Liver (tissue), 8 donors: ENCODE measurements at regions not wholly inside any gene's neighbourhood (a gene's known extent, or its start where the extent isn't known, plus 50 kb on each side); places are given as distances from the start of the nearest gene placed in this dataset.

Experiments used
- DNase-seq: peaks from one replicate; pipeline ENCODE4 v3.0.0-alpha.2; 2017; ENCODE audit warnings: low spot score
- H3K27ac ChIP-seq, 2 donors: one replicate each; pipeline ENCODE4 v1.7.0; 2013; ENCODE audit warnings: inconsistent platforms in 2 of 2, low read length in 2 of 2, control low read depth in 1 of 2, low read depth in 1 of 2, mild to moderate bottlenecking in 1 of 2
- H3K27me3 ChIP-seq, 4 donors: one replicate each; pipeline versions ENCODE4 v1.6.1 to v1.7.0; 2013; ENCODE audit warnings: low read length in 3 of 4, inconsistent platforms in 1 of 4, mild to moderate bottlenecking in 1 of 4, moderate library complexity in 1 of 4; ENCODE audit not compliant: control insufficient read depth in 4 of 4, insufficient read depth in 4 of 4
- H3K36me3 ChIP-seq, 4 donors: one replicate each; pipeline versions ENCODE4 v1.6.1 to v1.7.0; 2013; ENCODE audit warnings: low read length in 3 of 4, mild to moderate bottlenecking in 3 of 4, low read depth in 1 of 4, moderate library complexity in 1 of 4; ENCODE audit not compliant: control insufficient read depth in 4 of 4, insufficient read depth in 3 of 4
- H3K4me1 ChIP-seq, 4 donors: one replicate each; pipeline versions ENCODE4 v1.6.1 to v1.7.0; 2013; ENCODE audit warnings: low read length in 3 of 4, mild to moderate bottlenecking in 3 of 4, moderate library complexity in 1 of 4; ENCODE audit not compliant: control insufficient read depth in 4 of 4, insufficient read depth in 4 of 4
- H3K4me3 ChIP-seq, 3 donors: one replicate each; pipeline versions ENCODE4 v1.6.1 to v1.7.0; 2013; ENCODE audit warnings: low read length in 3 of 3, control low read depth in 1 of 3, low read depth in 1 of 3, mild to moderate bottlenecking in 1 of 3
- H3K9ac ChIP-seq, 2 donors: one replicate each; pipeline ENCODE4 v1.7.0; 2013; ENCODE audit warnings: low read length in 2 of 2, mild to moderate bottlenecking in 2 of 2, moderate library complexity in 2 of 2, control low read depth in 1 of 2, low read depth in 1 of 2
- H3K9me3 ChIP-seq, 4 donors: one replicate each; pipeline versions ENCODE4 v1.6.1 to v1.7.0; 2013; ENCODE audit warnings: low read length in 3 of 4; ENCODE audit not compliant: control insufficient read depth in 4 of 4
- CTCF ChIP-seq: fragments of 150-350 bp; IDR thresholded peaks from 2 replicates; pipeline ENCODE4 v1.5.1; 2017; ENCODE audit warnings: improper control_type of control experiment, low read depth, low read length; ENCODE audit not compliant: missing input control
- EGR1 ChIP-seq, 2 donors: IDR thresholded peaks; 2 replicates each; pipeline ENCODE4 v1.6.1; 2016 to 2018; ENCODE audit warnings: antibody characterized with exemption in 2 of 2, low read depth in 2 of 2
- HNF4A ChIP-seq, 2 donors: conservative IDR thresholded peaks; 2 replicates each; pipeline ENCODE4 v1.6.1; 2016; ENCODE audit warnings: antibody characterized with exemption in 2 of 2, mild to moderate bottlenecking in 2 of 2
- HNF4G ChIP-seq: IDR thresholded peaks from 2 replicates; pipeline ENCODE4 v1.6.1; 2016; ENCODE audit warnings: antibody characterized with exemption
- JUND ChIP-seq, 2 donors: IDR thresholded peaks; 2 replicates each; pipeline ENCODE4 v1.6.1; 2016; ENCODE audit warnings: antibody characterized with exemption in 2 of 2
- MAX ChIP-seq: IDR thresholded peaks from 2 replicates; pipeline ENCODE4 v1.6.1; 2016; ENCODE audit warnings: antibody characterized with exemption
- RAD21 ChIP-seq, 2 donors: IDR thresholded peaks; 2 replicates each; pipeline ENCODE4 v1.6.1; 2016; ENCODE audit warnings: antibody characterized with exemption in 2 of 2, mild to moderate bottlenecking in 2 of 2
- REST ChIP-seq: IDR thresholded peaks from 2 replicates; pipeline ENCODE4 v1.6.1; 2016; ENCODE audit warnings: antibody characterized with exemption, mild to moderate bottlenecking
- RXRA ChIP-seq, 2 donors: IDR thresholded peaks; 2 replicates each; pipeline ENCODE4 v1.6.1; 2017 to 2018; ENCODE audit warnings: antibody characterized with exemption in 2 of 2, mild to moderate bottlenecking in 1 of 2
- TAF1 ChIP-seq: conservative IDR thresholded peaks from 2 replicates; pipeline ENCODE4 v1.6.1; 2016; ENCODE audit warnings: antibody characterized with exemption, mild to moderate bottlenecking
- YY1 ChIP-seq: IDR thresholded peaks from 2 replicates; pipeline ENCODE4 v1.6.1; 2016; ENCODE audit warnings: antibody characterized with exemption, mild to moderate bottlenecking
- WGBS: extraction: QIAGEN DNeasy Blood & Tissue Kit; methylation state at CpG from one replicate; pipeline ENCODE4 v1.1.7; 2013; 5-methylcytosine and 5-hydroxymethylcytosine counted together
- TF ChIP-seq, protein P1 (sequence below): IDR thresholded peaks from 2 replicates; pipeline ENCODE4 v1.6.1; 2016; ENCODE audit warnings: antibody characterized with exemption
- donor health status: healthy.
- donor health status: healthy.
- donor health status: healthy.
- donor health status: healthy.
- donor health status: healthy.

GRCh38 chr14:54207476-54208462 is 189.0 kb upstream of the CDKN3 start:
- Histone ChIP-seq H3K4me1 (no peaks in the 10 kb centered on the region), H3K27me3 (no peaks in the 10 kb centered on the region), H3K27ac (no peak overlapping the region), H3K9ac (no peak overlapping the region), H3K9me3 (no peaks in the 10 kb centered on the region), H3K4me3 (no peak overlapping the region), H3K36me3 (no peaks in the 10 kb centered on the region)
- WGBS: 74% methylated on average over 6 of the region's 6 CpGs
- DNase-seq: no peak
- TF ChIP-seq CTCF (no peak), MAX (no peak)

GRCh38 chr14:54208751-54209150 is 188.1 kb upstream of the CDKN3 start:
- no peaks in the 10 kb centered on the region for H3K4me1 ChIP-seq
- H3K9me3 ChIP-seq: no peaks in the 10 kb centered on the region
- H3K36me3 ChIP-seq: no peaks in the 10 kb centered on the region
- no peak for DNase-seq
- H3K9ac ChIP-seq: no peak overlapping the region
- no peaks in the 10 kb centered on the region for H3K27me3 ChIP-seq
- TF ChIP-seq YY1: no peak
- TF ChIP-seq, protein P1, sequence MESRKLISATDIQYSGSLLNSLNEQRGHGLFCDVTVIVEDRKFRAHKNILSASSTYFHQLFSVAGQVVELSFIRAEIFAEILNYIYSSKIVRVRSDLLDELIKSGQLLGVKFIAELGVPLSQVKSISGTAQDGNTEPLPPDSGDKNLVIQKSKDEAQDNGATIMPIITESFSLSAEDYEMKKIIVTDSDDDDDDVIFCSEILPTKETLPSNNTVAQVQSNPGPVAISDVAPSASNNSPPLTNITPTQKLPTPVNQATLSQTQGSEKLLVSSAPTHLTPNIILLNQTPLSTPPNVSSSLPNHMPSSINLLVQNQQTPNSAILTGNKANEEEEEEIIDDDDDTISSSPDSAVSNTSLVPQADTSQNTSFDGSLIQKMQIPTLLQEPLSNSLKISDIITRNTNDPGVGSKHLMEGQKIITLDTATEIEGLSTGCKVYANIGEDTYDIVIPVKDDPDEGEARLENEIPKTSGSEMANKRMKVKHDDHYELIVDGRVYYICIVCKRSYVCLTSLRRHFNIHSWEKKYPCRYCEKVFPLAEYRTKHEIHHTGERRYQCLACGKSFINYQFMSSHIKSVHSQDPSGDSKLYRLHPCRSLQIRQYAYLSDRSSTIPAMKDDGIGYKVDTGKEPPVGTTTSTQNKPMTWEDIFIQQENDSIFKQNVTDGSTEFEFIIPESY: no peak
- no peak for TF ChIP-seq RAD21 (IDR thresholded peaks at IDR 0.05)
- TF ChIP-seq TAF1: no peak
- no peak overlapping the region for H3K4me3 ChIP-seq
- no peak overlapping the region for H3K27ac ChIP-seq
- WGBS: 75% methylated on average over 2 of the region's 2 CpGs

GRCh38 chr14:54209511-54210250 is 187.1 kb upstream of the CDKN3 start:
- Histone ChIP-seq H3K4me1 (no peaks in the 10 kb centered on the region), H3K36me3 (no peaks in the 10 kb centered on the region), H3K27ac (no peak overlapping the region), H3K4me3 (no peak overlapping the region), H3K9ac (no peak overlapping the region), H3K9me3 (no peaks in the 10 kb centered on the region), H3K27me3 (no peaks in the 10 kb centered on the region)
- DNase-seq: no peak
- WGBS: 83% methylated on average over 4 of the region's 4 CpGs
- no peak for TF ChIP-seq REST
- no peak for TF ChIP-seq HNF4A (conservative IDR thresholded peaks at IDR 0.05)
- TF ChIP-seq, protein P1: no peak
- TF ChIP-seq HNF4G: no peak
- TF ChIP-seq EGR1 (IDR thresholded peaks at IDR 0.05; ENCODE audit: low read depth in 2 of 2): no peak
- no peak for TF ChIP-seq MAX
- no peak for TF ChIP-seq RXRA (IDR thresholded peaks at IDR 0.05)
- TF ChIP-seq JUND (IDR thresholded peaks at IDR 0.05): no peak
